HEK293 (cell line): ENCODE measurements at regions not wholly inside any gene's neighbourhood (a gene's known extent, or its start where the extent isn't known, plus 50 kb on each side); places are given as distances from the start of the nearest gene placed in this dataset.

ENCODE experiments used
- CTCF ChIA-PET: fragments of 350-600 bp; formaldehyde crosslinking; extraction: SDS; loops from one replicate; lab custom pipeline; 2021; ENCODE audit warnings: antibody characterized with exemption; lab: Yijun Ruan, JAX
- POLR2A ChIA-PET: fragments of 300-600 bp; formaldehyde crosslinking; extraction: SDS; loops from one replicate; lab custom pipeline; 2020; ENCODE audit warnings: antibody characterized with exemption, inconsistent platforms; lab: Yijun Ruan, JAX
- H3K27ac ChIP-seq: fragments of 200-500 bp; sonication (Bioruptor generic); 2 replicates; pipeline ENCODE4 v1.5.1; 2014; ENCODE audit warnings: low read depth, low read length, control low read depth, inconsistent platforms; ENCODE audit errors: extremely low read depth
- H3K36me3 ChIP-seq, 2 experiments: fragments of 200-500 bp in 1 of 2; sonication (Bioruptor generic) in 1 of 2; 1 replicate in 1 of 2; 2 replicates in 1 of 2; pipeline ENCODE4 v1.5.1; 2014 to 2017; ENCODE audit warnings: inconsistent platforms in 2 of 2, low read length in 2 of 2; ENCODE audit not compliant: control insufficient read depth in 2 of 2, insufficient read depth in 1 of 2
- H3K4me1 ChIP-seq: fragments of 200-500 bp; sonication (Bioruptor generic); 2 replicates; pipeline ENCODE4 v1.5.1; 2014; ENCODE audit warnings: mild to moderate bottlenecking, low read length, inconsistent platforms; ENCODE audit not compliant: control insufficient read depth, insufficient read depth
- H3K4me3 ChIP-seq: 2 replicates; pipeline ENCODE4 v1.5.1; 2011; ENCODE audit warnings: low read depth, mild to moderate bottlenecking, control low read depth, low read length, moderate library complexity
- H3K9me3 ChIP-seq: fragments of 200-500 bp; sonication (Bioruptor generic); 2 replicates; pipeline ENCODE4 v1.5.1; 2014; ENCODE audit warnings: low read depth, low read length, inconsistent platforms; ENCODE audit not compliant: control insufficient read depth, insufficient read depth
- EGR2 ChIP-seq: fragments of 450-650 bp; formaldehyde crosslinking; IDR thresholded peaks from 2 replicates; pipeline ENCODE4 v1.5.1; 2016; ENCODE audit warnings: low read depth, missing biosample characterization, missing genetic modification characterization
- GLIS2 ChIP-seq: fragments of 450-650 bp; formaldehyde crosslinking; IDR thresholded peaks from 2 replicates; pipeline ENCODE4 v1.5.1; 2016; ENCODE audit warnings: missing biosample characterization, missing genetic modification characterization
- OVOL3 ChIP-seq: fragments of 450-650 bp; formaldehyde crosslinking; IDR thresholded peaks from 2 replicates; pipeline ENCODE4 v1.5.1; 2016; ENCODE audit warnings: missing biosample characterization, missing genetic modification characterization
- SCRT1 ChIP-seq: fragments of 450-650 bp; formaldehyde crosslinking; IDR thresholded peaks from 2 replicates; pipeline ENCODE4 v1.5.1; 2016; ENCODE audit warnings: missing biosample characterization, missing genetic modification characterization, borderline replicate concordance
- ZBTB17 ChIP-seq: fragments of 450-650 bp; formaldehyde crosslinking; IDR thresholded peaks from 2 replicates; pipeline ENCODE4 v1.5.1; 2016; ENCODE audit warnings: missing biosample characterization, missing genetic modification characterization
- ZFP41 ChIP-seq: fragments of 450-650 bp; formaldehyde crosslinking; IDR thresholded peaks from 2 replicates; pipeline ENCODE4 v1.5.1; 2016; ENCODE audit warnings: missing biosample characterization, missing genetic modification characterization, borderline replicate concordance
- ZNF155 ChIP-seq: fragments of 450-650 bp; formaldehyde crosslinking; IDR thresholded peaks from 2 replicates; pipeline ENCODE4 v1.5.1; 2016; ENCODE audit warnings: missing biosample characterization, missing genetic modification characterization
- ZNF248 ChIP-seq: fragments of 450-650 bp; formaldehyde crosslinking; IDR thresholded peaks from 2 replicates; pipeline ENCODE4 v1.5.1; 2017; ENCODE audit warnings: missing biosample characterization, missing genetic modification characterization
- ZNF37A ChIP-seq: fragments of 450-650 bp; IDR thresholded peaks from 2 replicates; pipeline ENCODE4 v1.5.1; 2018; ENCODE audit warnings: missing biosample characterization, missing genetic modification characterization
- ZNF561 ChIP-seq: fragments of 450-650 bp; IDR thresholded peaks from 2 replicates; pipeline ENCODE4 v1.5.1; 2018; ENCODE audit warnings: missing biosample characterization, missing genetic modification characterization, borderline replicate concordance
- ZNF658 ChIP-seq: fragments of 450-650 bp; formaldehyde crosslinking; IDR thresholded peaks from 2 replicates; pipeline ENCODE4; 2016; ENCODE audit warnings: missing biosample characterization, missing genetic modification characterization
- TF ChIP-seq, protein P1 (sequence below): fragments of 450-650 bp; formaldehyde crosslinking; IDR thresholded peaks from 2 replicates; pipeline ENCODE4 v1.5.1; 2016; ENCODE audit warnings: missing biosample characterization, missing genetic modification characterization
- TF ChIP-seq, protein P2 (sequence below): fragments of 450-650 bp; formaldehyde crosslinking; IDR thresholded peaks from 2 replicates; pipeline ENCODE4 v1.5.1; 2016; ENCODE audit warnings: missing biosample characterization, missing genetic modification characterization
- TF ChIP-seq, protein P3 (sequence below): fragments of 450-650 bp; formaldehyde crosslinking; IDR thresholded peaks from 2 replicates; pipeline ENCODE4 v1.5.1; 2017; ENCODE audit warnings: missing biosample characterization, missing genetic modification characterization
- TF ChIP-seq, protein P4 (sequence below): fragments of 450-650 bp; formaldehyde crosslinking; conservative IDR thresholded peaks from 2 replicates; pipeline ENCODE4 v1.5.1; 2016; ENCODE audit warnings: low read depth, missing biosample characterization, missing genetic modification characterization
- TF ChIP-seq, protein P5 (sequence below): fragments of 450-650 bp; formaldehyde crosslinking; IDR thresholded peaks from 2 replicates; pipeline ENCODE4 v1.5.1; 2016; ENCODE audit warnings: missing biosample characterization, missing genetic modification characterization

DNA sequence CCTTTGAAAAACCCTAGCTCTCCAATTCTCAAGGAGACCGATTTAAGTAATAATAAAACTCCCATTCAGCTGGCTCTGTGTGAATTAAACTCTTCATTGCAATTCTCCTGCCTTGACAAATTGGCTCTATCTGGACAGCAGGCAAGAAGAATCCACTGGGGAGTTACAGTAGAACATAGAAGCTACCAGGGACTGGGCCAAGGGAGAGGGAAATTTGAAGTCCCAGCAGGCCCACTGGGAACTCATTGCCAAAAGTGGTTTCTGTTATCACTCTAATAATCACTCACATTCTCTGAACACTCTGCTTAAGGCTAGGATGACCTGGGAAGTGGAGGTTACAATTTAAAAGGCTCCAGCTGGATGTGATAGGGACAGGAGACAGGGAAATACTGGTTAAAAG lies 384.5 kb upstream of the CCDC196 start (continued):
- TF ChIP-seq, protein P1, sequence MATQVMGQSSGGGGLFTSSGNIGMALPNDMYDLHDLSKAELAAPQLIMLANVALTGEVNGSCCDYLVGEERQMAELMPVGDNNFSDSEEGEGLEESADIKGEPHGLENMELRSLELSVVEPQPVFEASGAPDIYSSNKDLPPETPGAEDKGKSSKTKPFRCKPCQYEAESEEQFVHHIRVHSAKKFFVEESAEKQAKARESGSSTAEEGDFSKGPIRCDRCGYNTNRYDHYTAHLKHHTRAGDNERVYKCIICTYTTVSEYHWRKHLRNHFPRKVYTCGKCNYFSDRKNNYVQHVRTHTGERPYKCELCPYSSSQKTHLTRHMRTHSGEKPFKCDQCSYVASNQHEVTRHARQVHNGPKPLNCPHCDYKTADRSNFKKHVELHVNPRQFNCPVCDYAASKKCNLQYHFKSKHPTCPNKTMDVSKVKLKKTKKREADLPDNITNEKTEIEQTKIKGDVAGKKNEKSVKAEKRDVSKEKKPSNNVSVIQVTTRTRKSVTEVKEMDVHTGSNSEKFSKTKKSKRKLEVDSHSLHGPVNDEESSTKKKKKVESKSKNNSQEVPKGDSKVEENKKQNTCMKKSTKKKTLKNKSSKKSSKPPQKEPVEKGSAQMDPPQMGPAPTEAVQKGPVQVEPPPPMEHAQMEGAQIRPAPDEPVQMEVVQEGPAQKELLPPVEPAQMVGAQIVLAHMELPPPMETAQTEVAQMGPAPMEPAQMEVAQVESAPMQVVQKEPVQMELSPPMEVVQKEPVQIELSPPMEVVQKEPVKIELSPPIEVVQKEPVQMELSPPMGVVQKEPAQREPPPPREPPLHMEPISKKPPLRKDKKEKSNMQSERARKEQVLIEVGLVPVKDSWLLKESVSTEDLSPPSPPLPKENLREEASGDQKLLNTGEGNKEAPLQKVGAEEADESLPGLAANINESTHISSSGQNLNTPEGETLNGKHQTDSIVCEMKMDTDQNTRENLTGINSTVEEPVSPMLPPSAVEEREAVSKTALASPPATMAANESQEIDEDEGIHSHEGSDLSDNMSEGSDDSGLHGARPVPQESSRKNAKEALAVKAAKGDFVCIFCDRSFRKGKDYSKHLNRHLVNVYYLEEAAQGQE, result no peak

DNA sequence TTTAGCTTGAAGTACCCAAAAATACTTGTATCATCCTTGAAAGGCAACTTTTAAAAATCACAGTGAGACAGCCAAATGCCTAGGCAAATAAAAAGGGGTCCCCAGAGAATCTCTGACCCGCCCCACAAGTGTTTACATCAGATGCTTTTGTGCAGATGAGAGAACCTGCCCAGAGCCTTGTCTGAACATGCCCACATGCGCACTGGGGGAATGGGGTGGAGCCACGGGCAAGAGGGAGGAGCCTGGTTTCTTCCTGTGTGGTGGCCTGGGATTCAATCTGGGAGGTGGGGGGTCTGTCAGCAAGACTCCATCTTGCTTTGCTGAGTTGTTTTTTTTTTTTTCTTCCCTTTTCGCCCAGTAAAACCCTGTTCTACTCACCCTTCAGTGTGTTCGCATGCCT lies 381.7 kb upstream of the CCDC196 start:
- Histone ChIP-seq H3K4me1 (no peaks in the 10 kb centered on the region), H3K9me3 (no peaks in the 10 kb centered on the region), H3K36me3 (no peaks in the 10 kb centered on the region), H3K4me3 (no peak overlapping the region), H3K27ac (no peak overlapping the region)
- POLR2A ChIA-PET, result no interaction called here
- CTCF ChIA-PET, result no interaction called here
- TF ChIP-seq, protein P2, sequence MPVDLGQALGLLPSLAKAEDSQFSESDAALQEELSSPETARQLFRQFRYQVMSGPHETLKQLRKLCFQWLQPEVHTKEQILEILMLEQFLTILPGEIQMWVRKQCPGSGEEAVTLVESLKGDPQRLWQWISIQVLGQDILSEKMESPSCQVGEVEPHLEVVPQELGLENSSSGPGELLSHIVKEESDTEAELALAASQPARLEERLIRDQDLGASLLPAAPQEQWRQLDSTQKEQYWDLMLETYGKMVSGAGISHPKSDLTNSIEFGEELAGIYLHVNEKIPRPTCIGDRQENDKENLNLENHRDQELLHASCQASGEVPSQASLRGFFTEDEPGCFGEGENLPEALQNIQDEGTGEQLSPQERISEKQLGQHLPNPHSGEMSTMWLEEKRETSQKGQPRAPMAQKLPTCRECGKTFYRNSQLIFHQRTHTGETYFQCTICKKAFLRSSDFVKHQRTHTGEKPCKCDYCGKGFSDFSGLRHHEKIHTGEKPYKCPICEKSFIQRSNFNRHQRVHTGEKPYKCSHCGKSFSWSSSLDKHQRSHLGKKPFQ (tag by site-specific recombination), result no peak
- TF ChIP-seq GLIS2, result no peak
- TF ChIP-seq ZNF561 (tag by site-specific recombination), result no peak
- TF ChIP-seq, protein P1, result no peak
- TF ChIP-seq ZFP41 (tag by site-specific recombination), result no peak
- no peak for TF ChIP-seq ZNF37A (tag by site-specific recombination)
- no peak for TF ChIP-seq ZNF155
- no peak for TF ChIP-seq OVOL3 (tag by site-specific recombination)
- TF ChIP-seq SCRT1 (tag by site-specific recombination), result no peak
- no peak for TF ChIP-seq ZNF248 (tag by site-specific recombination)
- TF ChIP-seq EGR2 (tag by site-specific recombination), result no peak
- no peak for TF ChIP-seq ZNF658 (tag by site-specific recombination)
- TF ChIP-seq, protein P3, sequence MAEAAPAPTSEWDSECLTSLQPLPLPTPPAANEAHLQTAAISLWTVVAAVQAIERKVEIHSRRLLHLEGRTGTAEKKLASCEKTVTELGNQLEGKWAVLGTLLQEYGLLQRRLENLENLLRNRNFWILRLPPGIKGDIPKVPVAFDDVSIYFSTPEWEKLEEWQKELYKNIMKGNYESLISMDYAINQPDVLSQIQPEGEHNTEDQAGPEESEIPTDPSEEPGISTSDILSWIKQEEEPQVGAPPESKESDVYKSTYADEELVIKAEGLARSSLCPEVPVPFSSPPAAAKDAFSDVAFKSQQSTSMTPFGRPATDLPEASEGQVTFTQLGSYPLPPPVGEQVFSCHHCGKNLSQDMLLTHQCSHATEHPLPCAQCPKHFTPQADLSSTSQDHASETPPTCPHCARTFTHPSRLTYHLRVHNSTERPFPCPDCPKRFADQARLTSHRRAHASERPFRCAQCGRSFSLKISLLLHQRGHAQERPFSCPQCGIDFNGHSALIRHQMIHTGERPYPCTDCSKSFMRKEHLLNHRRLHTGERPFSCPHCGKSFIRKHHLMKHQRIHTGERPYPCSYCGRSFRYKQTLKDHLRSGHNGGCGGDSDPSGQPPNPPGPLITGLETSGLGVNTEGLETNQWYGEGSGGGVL (tag by site-specific recombination), result no peak

DNA sequence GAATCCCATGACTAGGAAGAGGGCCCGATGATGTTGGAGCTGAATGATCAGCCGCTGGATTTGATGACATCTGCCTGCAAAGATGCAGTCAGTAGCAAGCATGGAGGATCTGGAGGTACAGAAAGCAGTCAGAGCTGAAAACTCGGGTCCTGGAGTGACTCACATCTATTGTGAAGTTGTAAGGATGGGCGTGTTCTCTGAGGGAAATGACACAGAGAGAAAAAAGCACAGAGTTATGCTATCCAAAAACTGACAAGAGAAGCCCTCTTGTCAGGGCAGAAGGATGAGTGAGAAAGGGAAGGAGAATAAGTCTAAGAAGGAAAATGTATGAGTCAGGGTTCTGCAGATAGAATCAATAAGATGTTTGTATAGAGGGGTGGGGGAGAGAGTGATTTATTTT lies 380.4 kb upstream of the CCDC196 start:
- POLR2A ChIA-PET, result no interaction called here
- Histone ChIP-seq H3K36me3 (no peaks in the 10 kb centered on the region), H3K27ac (no peak overlapping the region), H3K4me1 (no peaks in the 10 kb centered on the region), H3K9me3 (no peaks in the 10 kb centered on the region), H3K4me3 (no peak overlapping the region)
- CTCF ChIA-PET, result no interaction called here
- TF ChIP-seq, protein P4, sequence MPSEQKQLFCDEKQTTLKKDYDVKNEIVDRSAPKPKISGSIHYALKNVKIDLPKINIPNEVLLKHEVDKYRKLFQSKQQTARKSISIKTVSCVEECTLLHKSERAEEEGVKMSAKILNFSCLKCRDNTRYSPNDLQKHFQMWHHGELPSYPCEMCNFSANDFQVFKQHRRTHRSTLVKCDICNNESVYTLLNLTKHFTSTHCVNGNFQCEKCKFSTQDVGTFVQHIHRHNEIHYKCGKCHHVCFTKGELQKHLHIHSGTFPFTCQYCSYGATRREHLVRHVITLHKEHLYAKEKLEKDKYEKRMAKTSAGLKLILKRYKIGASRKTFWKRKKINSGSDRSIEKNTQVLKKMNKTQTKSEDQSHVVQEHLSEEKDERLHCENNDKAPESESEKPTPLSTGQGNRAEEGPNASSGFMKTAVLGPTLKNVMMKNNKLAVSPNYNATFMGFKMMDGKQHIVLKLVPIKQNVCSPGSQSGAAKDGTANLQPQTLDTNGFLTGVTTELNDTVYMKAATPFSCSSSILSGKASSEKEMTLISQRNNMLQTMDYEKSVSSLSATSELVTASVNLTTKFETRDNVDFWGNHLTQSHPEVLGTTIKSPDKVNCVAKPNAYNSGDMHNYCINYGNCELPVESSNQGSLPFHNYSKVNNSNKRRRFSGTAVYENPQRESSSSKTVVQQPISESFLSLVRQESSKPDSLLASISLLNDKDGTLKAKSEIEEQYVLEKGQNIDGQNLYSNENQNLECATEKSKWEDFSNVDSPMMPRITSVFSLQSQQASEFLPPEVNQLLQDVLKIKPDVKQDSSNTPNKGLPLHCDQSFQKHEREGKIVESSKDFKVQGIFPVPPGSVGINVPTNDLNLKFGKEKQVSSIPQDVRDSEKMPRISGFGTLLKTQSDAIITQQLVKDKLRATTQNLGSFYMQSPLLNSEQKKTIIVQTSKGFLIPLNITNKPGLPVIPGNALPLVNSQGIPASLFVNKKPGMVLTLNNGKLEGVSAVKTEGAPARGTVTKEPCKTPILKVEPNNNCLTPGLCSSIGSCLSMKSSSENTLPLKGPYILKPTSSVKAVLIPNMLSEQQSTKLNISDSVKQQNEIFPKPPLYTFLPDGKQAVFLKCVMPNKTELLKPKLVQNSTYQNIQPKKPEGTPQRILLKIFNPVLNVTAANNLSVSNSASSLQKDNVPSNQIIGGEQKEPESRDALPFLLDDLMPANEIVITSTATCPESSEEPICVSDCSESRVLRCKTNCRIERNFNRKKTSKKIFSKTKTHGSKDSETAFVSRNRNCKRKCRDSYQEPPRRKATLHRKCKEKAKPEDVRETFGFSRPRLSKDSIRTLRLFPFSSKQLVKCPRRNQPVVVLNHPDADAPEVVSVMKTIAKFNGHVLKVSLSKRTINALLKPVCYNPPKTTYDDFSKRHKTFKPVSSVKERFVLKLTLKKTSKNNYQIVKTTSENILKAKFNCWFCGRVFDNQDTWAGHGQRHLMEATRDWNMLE (tag by site-specific recombination), result no peak
- TF ChIP-seq EGR2 (tag by site-specific recombination) (no peak), ZBTB17 (no peak)
- TF ChIP-seq, protein P5, sequence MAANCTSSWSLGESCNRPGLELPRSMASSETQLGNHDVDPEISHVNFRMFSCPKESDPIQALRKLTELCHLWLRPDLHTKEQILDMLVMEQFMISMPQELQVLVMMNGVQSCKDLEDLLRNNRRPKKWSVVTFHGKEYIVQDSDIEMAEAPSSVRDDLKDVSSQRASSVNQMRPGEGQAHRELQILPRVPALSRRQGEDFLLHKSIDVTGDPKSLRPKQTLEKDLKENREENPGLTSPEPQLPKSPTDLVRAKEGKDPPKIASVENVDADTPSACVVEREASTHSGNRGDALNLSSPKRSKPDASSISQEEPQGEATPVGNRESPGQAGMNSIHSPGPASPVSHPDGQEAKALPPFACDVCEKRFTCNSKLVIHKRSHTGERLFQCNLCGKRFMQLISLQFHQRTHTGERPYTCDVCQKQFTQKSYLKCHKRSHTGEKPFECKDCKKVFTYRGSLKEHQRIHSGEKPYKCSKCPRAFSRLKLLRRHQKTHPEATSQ (tag by site-specific recombination), result no peak
